Upper lobe of left lung (tissue), 6 donors: ENCODE measurements at regions not wholly inside any gene's neighbourhood (a gene's known extent, or its start where the extent isn't known, plus 50 kb on each side); places are given as distances from the start of the nearest gene placed in this dataset.

ENCODE experiments used
- ATAC-seq, 2 donors: fragments of 200-7000 bp; cut with Tn5 transposase; one replicate each; pipeline ENCODE4 v1.9.1; 2022; ENCODE audit warnings: mild to moderate bottlenecking in 2 of 2, moderate library complexity in 2 of 2; ENCODE audit not compliant: low FRiP score in 2 of 2
- DNase-seq, 2 donors: peaks; one replicate each; pipeline ENCODE4 v3.0.0-alpha.2; 2019 to 2020
- H3K27ac ChIP-seq, 4 donors: fragments of 200-600 bp; sonication (generic); one replicate each; pipeline ENCODE4 v1.5.1; 2016 to 2019
- H3K27me3 ChIP-seq, 4 donors: fragments of 200-600 bp; sonication (generic); one replicate each; pipeline ENCODE4 v1.5.1; 2017 to 2019
- H3K36me3 ChIP-seq, 4 donors: fragments of 200-600 bp; sonication (generic); one replicate each; pipeline ENCODE4 v1.5.1; 2016 to 2019
- H3K4me1 ChIP-seq, 4 donors: fragments of 200-600 bp; sonication (generic); one replicate each; pipeline ENCODE4 v1.5.1; 2018 to 2019
- H3K4me3 ChIP-seq, 4 donors: fragments of 200-600 bp; sonication (generic); one replicate each; pipeline ENCODE4 v1.5.1; 2017 to 2019; ENCODE audit warnings: mild to moderate bottlenecking in 2 of 4, moderate library complexity in 1 of 4
- H3K9me3 ChIP-seq, 4 donors: fragments of 200-600 bp; sonication (generic); one replicate each; pipeline ENCODE4 v1.5.1; 2018 to 2019
- EP300 ChIP-seq, 4 donors: sonication (generic); formaldehyde crosslinking; IDR thresholded peaks; one replicate each; pipeline ENCODE4 v1.5.1; 2017; ENCODE audit warnings: antibody characterized with exemption in 4 of 4, control low read depth in 2 of 4
- POLR2A ChIP-seq, 4 donors: fragments of 450-650 bp; IDR thresholded peaks; one replicate each; pipeline ENCODE4 v1.5.1; 2016 to 2017; ENCODE audit warnings: antibody characterized with exemption in 4 of 4, mild to moderate bottlenecking in 2 of 4
- POLR2AphosphoS5 ChIP-seq, 2 donors: sonication (generic); formaldehyde crosslinking; IDR thresholded peaks; one replicate each; pipeline ENCODE4 v1.5.1; 2017; ENCODE audit warnings: antibody characterized with exemption in 2 of 2
- WGBS, 2 donors: methylation state at CpG; one replicate each; pipeline ENCODE4 v1.1.5; 2017 to 2018; 5-methylcytosine and 5-hydroxymethylcytosine counted together
- TF ChIP-seq, protein P1 (sequence below), 6 experiments: fragments of 450-650 bp in 4 of 6; fragments of 200-600 bp in 2 of 6; sonication (generic) in 2 of 6; IDR thresholded peaks; one replicate each; pipeline ENCODE4 v1.5.1; 2016 to 2019; ENCODE audit warnings: antibody characterized with exemption in 6 of 6
- donor health status: DM: no; HTN: no; CAD: no; lungs with moderate emphysema.
- donor health status: DM: no; HTN: yes; CAD: no; lungs with severe emphysema.

DNA sequence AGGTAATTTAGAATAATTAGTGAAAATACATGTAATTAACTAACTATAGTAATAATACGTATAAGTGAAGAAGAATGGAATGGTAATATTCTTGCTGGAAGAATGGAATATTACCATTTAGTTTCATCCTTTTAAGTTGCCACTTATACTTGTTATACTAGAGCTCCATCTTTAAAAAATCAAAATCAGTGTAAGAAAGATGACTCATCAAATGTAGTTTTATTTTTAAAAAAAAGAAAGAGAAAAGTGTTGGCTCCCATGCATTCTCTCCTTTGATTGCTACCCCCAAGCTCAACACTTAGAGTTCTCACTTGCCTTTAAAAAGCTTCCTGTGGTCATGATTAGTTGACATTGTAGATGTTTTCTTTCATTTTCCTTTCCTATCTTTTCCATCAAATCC lies 82.4 kb upstream of the KIF2B start:
- no peaks in the 10 kb centered on the region for H3K27me3 ChIP-seq
- no peak for ATAC-seq
- no peaks in the 10 kb centered on the region for H3K9me3 ChIP-seq
- H3K4me1 ChIP-seq = no peaks in the 10 kb centered on the region
- TF ChIP-seq, protein P1, sequence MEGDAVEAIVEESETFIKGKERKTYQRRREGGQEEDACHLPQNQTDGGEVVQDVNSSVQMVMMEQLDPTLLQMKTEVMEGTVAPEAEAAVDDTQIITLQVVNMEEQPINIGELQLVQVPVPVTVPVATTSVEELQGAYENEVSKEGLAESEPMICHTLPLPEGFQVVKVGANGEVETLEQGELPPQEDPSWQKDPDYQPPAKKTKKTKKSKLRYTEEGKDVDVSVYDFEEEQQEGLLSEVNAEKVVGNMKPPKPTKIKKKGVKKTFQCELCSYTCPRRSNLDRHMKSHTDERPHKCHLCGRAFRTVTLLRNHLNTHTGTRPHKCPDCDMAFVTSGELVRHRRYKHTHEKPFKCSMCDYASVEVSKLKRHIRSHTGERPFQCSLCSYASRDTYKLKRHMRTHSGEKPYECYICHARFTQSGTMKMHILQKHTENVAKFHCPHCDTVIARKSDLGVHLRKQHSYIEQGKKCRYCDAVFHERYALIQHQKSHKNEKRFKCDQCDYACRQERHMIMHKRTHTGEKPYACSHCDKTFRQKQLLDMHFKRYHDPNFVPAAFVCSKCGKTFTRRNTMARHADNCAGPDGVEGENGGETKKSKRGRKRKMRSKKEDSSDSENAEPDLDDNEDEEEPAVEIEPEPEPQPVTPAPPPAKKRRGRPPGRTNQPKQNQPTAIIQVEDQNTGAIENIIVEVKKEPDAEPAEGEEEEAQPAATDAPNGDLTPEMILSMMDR (IDR thresholded peaks at IDR 0.05) = no peak
- TF ChIP-seq POLR2A (IDR thresholded peaks at IDR 0.05) (no peak), POLR2AphosphoS5 (IDR thresholded peaks at IDR 0.05) (no peak), EP300 (IDR thresholded peaks at IDR 0.05) (no peak)
- 94 to 100% methylated on average over 1 of the region's 1 CpG for WGBS, 2 donors
- H3K36me3 ChIP-seq = no peaks in the 10 kb centered on the region
- DNase-seq = no peak
- no peak overlapping the region for H3K4me3 ChIP-seq
- H3K27ac ChIP-seq = no peak overlapping the region

DNA sequence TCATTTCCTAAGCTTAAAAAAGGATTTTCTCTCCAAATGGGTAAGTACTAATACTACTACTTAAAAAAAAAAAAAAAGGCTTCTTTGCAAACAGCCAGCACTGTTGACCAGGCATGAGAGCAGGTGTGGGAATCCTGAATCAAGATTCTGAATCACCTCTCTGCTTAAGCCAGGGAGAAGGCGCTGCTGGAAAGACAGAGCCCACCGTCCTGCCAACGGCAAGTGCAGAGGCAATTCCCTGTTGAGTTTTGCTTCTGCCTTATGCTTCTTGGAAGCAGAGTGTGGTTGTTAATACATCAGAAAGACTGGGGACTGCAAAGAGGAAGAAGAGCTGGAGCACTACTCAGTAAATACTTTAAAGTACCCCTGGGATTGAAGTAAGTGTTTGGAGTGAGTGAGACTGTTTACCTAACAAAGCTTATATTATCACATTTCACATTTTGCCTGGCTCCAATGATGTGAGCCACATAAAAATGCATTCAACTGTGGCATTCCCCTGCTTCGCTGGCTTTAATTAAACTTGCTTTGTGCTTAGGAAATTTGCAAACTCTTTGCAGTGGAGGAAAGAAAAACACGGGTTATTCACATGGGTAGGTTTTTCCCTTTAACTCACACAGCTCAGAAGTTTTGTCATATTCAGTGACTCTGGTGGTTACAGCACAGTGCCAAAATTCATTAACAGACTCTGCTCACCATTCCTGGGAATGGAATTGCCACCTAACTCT lies 86.0 kb upstream of the KIF2B start:
- Histone ChIP-seq H3K27me3 (no peaks in the 10 kb centered on the region), H3K4me3 (no peak overlapping the region), H3K27ac (no peak overlapping the region), H3K9me3 (no peaks in the 10 kb centered on the region), H3K36me3 (no peaks in the 10 kb centered on the region), H3K4me1 (no peaks in the 10 kb centered on the region)
- WGBS, 2 donors = 56 to 59% methylated on average over 5 of the region's 5 CpGs
- TF ChIP-seq POLR2A (IDR thresholded peaks at IDR 0.05) = no peak
- no peak for TF ChIP-seq EP300 (IDR thresholded peaks at IDR 0.05)
- TF ChIP-seq, protein P1 (IDR thresholded peaks at IDR 0.05) = no peak
- TF ChIP-seq POLR2AphosphoS5 (IDR thresholded peaks at IDR 0.05) = no peak
- DNase-seq (no peak), ATAC-seq (no peak)

DNA sequence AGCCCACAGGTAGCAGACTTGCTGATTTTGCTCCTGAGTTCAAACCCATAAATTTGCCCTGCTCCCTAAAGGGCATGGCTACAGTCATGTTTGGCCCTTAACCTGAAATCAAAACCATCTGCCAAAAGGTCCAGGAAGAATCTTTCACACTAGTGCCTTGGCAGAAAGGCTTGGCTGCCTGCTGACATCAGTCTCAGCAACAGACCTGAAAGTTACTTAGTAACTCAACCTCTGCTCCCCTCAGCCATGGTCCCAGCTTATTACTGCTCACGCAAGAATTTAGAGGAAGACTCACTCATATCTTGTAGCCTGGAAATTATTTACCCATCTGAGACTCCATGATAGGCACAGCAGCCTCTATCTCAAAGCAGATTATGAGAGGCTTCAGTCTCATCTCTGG lies 98.0 kb upstream of the KIF2B start:
- H3K27me3 ChIP-seq = no peaks in the 10 kb centered on the region
- H3K4me3 ChIP-seq = no peak overlapping the region
- no peak overlapping the region for H3K27ac ChIP-seq
- H3K4me1 ChIP-seq = no peaks in the 10 kb centered on the region
- ATAC-seq (no peak), DNase-seq (no peak)
- H3K9me3 ChIP-seq = peaks cover 0 to 9% (median 2%) of the 10 kb centered on the region in 4 donors
- TF ChIP-seq POLR2A (IDR thresholded peaks at IDR 0.05) (no peak), POLR2AphosphoS5 (IDR thresholded peaks at IDR 0.05) (no peak), EP300 (IDR thresholded peaks at IDR 0.05) (no peak)
- TF ChIP-seq, protein P1 (IDR thresholded peaks at IDR 0.05) = no peak
- WGBS, 2 donors = 81% methylated on average over 1 of the region's 1 CpG; no CpG with 5 or more reads in 1 of the 2 donors
- H3K36me3 ChIP-seq = no peaks in the 10 kb centered on the region

DNA sequence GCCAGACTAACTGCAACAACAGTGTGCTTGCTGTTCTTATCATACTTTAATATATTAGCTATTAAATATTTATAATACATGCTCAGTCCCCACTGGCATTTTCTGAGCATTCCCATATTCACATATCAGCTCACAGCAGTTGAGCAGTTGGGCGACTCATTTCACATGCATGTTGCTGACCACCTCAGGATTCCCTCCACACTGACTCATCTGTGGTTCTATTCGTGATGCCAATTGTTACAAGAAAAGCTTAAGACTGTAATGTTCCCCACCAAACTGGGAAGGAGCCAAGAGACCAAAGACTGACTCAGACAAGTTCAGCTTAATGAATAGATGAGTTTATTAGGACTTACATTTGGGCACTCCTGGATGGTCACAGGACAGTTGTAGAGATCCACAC lies 100.3 kb upstream of the KIF2B start:
- TF ChIP-seq POLR2A (IDR thresholded peaks at IDR 0.05) (no peak), POLR2AphosphoS5 (IDR thresholded peaks at IDR 0.05) (no peak), EP300 (IDR thresholded peaks at IDR 0.05) (no peak)
- TF ChIP-seq, protein P1 (IDR thresholded peaks at IDR 0.05) = no peak
- H3K4me3 ChIP-seq = no peak overlapping the region
- no peaks in the 10 kb centered on the region for H3K27me3 ChIP-seq
- ATAC-seq (no peak), DNase-seq (no peak)
- no peak overlapping the region for H3K27ac ChIP-seq
- no peaks in the 10 kb centered on the region for H3K36me3 ChIP-seq
- peaks cover 0 to 8% (median 0%) of the 10 kb centered on the region in 4 donors for H3K9me3 ChIP-seq
- WGBS, 2 donors = 67% methylated on average over 2 of the region's 2 CpGs
- H3K4me1 ChIP-seq = no peaks in the 10 kb centered on the region

DNA sequence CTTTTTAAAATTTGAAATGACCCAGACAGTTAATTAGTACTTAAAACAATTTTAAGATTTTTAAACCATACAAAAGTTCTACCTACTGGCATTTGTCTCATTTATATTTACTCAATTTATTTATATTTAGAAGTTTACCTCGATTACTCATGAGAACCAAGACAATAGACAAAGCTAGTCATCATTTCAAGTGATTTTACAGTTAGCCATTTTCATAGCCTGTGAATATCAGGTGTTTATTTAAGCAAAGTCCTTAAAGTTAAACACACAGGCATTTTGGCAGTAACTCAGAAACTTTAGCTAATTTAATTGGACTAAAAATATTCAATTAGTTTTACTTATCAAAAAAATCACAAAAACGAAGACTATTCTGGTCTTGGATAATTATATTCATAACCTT lies 101.6 kb upstream of the KIF2B start:
- Histone ChIP-seq H3K9me3 (peaks cover 0 to 3% (median 0%) of the 10 kb centered on the region in 4 donors), H3K36me3 (no peaks in the 10 kb centered on the region), H3K4me3 (no peak overlapping the region), H3K27me3 (no peaks in the 10 kb centered on the region), H3K27ac (no peak overlapping the region), H3K4me1 (no peaks in the 10 kb centered on the region)
- no peak for TF ChIP-seq POLR2AphosphoS5 (IDR thresholded peaks at IDR 0.05)
- TF ChIP-seq EP300 (IDR thresholded peaks at IDR 0.05) = no peak
- TF ChIP-seq, protein P1 (IDR thresholded peaks at IDR 0.05) = no peak
- TF ChIP-seq POLR2A (IDR thresholded peaks at IDR 0.05) = no peak
- ATAC-seq (no peak), DNase-seq (no peak)
- 36 to 39% methylated on average over 2 of the region's 2 CpGs for WGBS, 2 donors
